Activated naive CD8-positive, alpha-beta T cell treated with anti-CD3 and anti-CD28 coated beads for 36 hours (primary cell): ENCODE measurements at regions not wholly inside any gene's neighbourhood (a gene's known extent, or its start where the extent isn't known, plus 50 kb on each side); places are given as distances from the start of the nearest gene placed in this dataset.

Source experiments
- DNase-seq: peaks from one replicate; pipeline ENCODE4 v3.0.0; 2021
- H3K27ac Mint-ChIP-seq: one replicate; pipeline ENCODE4 v1.8.0; 2022; ENCODE audit warnings: mild to moderate bottlenecking, moderate library complexity, mixed read lengths
- H3K27me3 Mint-ChIP-seq: one replicate; pipeline ENCODE4 v1.8.0; 2022; ENCODE audit warnings: mild to moderate bottlenecking, mixed read lengths
- H3K36me3 Mint-ChIP-seq: one replicate; pipeline ENCODE4 v1.8.0; 2021; ENCODE audit warnings: mild to moderate bottlenecking, mixed read lengths
- H3K4me1 Mint-ChIP-seq: one replicate; pipeline ENCODE4 v1.8.0; 2021; ENCODE audit warnings: mixed read lengths
- H3K4me3 Mint-ChIP-seq: one replicate; pipeline ENCODE4 v1.8.0; 2022; ENCODE audit warnings: mild to moderate bottlenecking, moderate library complexity, mixed read lengths
- H3K9me3 Mint-ChIP-seq: one replicate; pipeline ENCODE4 v1.8.0; 2022; ENCODE audit warnings: mixed read lengths

- peaks cover 4% of the 10 kb centered on the region for H3K27me3 Mint-ChIP-seq
- no peak for DNase-seq
These were observed 555.9 kb upstream of the TMEM132C start for GRCh38 chr12:127711108-127711507.

GRCh38 chr12:127712561-127712960 is 554.4 kb upstream of the TMEM132C start:
- no peaks in the 10 kb centered on the region for H3K9me3 Mint-ChIP-seq
- peaks cover 4% of the 10 kb centered on the region for H3K27me3 Mint-ChIP-seq
- no peak overlapping the region for H3K27ac Mint-ChIP-seq
- no peak for DNase-seq
- H3K36me3 Mint-ChIP-seq = no peaks in the 10 kb centered on the region
- no peaks in the 10 kb centered on the region for H3K4me1 Mint-ChIP-seq
- no peak overlapping the region for H3K4me3 Mint-ChIP-seq

More at GRCh38 chr12:127711108-127711507, 555.9 kb upstream of the TMEM132C start:
- no peaks in the 10 kb centered on the region for H3K9me3 Mint-ChIP-seq
- no peaks in the 10 kb centered on the region for H3K36me3 Mint-ChIP-seq
- H3K27ac Mint-ChIP-seq = no peak overlapping the region
- no peaks in the 10 kb centered on the region for H3K4me1 Mint-ChIP-seq
- H3K4me3 Mint-ChIP-seq = no peak overlapping the region

- H3K4me1 Mint-ChIP-seq = no peaks in the 10 kb centered on the region
- H3K9me3 Mint-ChIP-seq = no peaks in the 10 kb centered on the region
- H3K4me3 Mint-ChIP-seq = no peak overlapping the region
- no peak overlapping the region for H3K27ac Mint-ChIP-seq
- no peaks in the 10 kb centered on the region for H3K27me3 Mint-ChIP-seq
- H3K36me3 Mint-ChIP-seq = no peaks in the 10 kb centered on the region
- no peak for DNase-seq
These were observed 550.8 kb upstream of the TMEM132C start for GRCh38 chr12:127716166-127716565.

DNA sequence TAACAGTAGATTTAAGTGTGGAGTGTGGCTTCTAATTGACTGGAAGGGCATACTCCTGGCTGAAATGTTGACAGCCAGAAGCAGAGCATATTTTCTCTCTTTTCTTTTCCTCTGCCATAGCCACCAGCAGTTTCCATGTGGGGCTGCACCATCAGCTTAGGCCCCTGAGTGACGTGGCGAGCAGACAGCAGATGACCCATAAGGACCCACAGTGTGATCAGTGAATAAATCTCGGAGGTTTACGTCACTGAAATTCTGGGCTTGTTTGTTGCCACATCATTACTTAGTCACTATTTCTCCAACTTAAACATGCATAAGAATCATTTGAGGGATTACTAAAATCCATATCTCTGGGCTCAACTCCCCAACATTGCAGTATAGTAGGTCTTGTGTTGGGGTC is 549.7 kb upstream of the TMEM132C start:
- Mint-ChIP-seq H3K27me3 (no peaks in the 10 kb centered on the region), H3K27ac (no peak overlapping the region), H3K4me3 (no peak overlapping the region), H3K36me3 (no peaks in the 10 kb centered on the region), H3K4me1 (no peaks in the 10 kb centered on the region), H3K9me3 (peaks cover 2% of the 10 kb centered on the region)
- no peak for DNase-seq

- H3K9me3 Mint-ChIP-seq = peaks cover 2% of the 10 kb centered on the region
- H3K36me3 Mint-ChIP-seq = no peaks in the 10 kb centered on the region
These were observed 546.6 kb upstream of the TMEM132C start for GRCh38 chr12:127720334-127720733.

GRCh38 chr12:127722611-127723010 is 544.4 kb upstream of the TMEM132C start:
- Mint-ChIP-seq H3K4me3 (no peak overlapping the region), H3K9me3 (peaks cover 2% of the 10 kb centered on the region), H3K4me1 (no peaks in the 10 kb centered on the region), H3K27ac (no peak overlapping the region), H3K36me3 (no peaks in the 10 kb centered on the region), H3K27me3 (no peaks in the 10 kb centered on the region)
- no peak for DNase-seq

More at GRCh38 chr12:127720334-127720733, 546.6 kb upstream of the TMEM132C start:
- Mint-ChIP-seq H3K27ac (no peak overlapping the region), H3K27me3 (no peaks in the 10 kb centered on the region), H3K4me1 (no peaks in the 10 kb centered on the region), H3K4me3 (no peak overlapping the region)
- no peak for DNase-seq

GRCh38 chr12:127723251-127723650 is 543.7 kb upstream of the TMEM132C start:
- no peak for DNase-seq

DNA sequence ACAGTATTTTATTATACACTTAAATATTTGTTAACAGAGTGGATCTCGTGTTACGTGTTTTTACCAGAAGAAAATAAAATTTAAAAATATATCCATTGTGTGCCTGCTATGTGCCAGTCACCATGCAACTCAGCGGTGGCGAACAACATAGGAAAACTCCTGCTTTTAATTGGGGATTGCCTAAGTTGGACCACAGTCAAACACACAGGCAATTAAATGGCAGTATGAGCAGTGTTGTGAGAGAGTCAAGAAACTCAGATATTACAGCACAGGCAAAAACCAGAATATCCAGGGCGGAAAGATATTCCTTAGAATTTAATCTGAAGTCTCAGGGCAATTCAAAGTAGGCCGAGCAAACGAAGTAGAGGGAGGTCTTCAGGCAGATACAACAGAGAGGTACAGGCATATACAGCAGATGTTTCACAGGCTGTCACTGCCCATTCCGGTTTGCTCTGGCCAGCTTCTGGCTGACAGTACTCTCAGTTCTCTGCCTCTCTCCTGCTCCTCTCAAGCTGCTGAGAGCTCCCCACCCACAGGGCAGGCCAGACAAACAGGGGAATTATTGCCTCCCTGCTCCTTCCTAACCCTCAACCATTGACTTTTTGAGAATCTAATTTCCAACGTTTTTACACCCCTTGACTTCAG is 540.2 kb upstream of the TMEM132C start:
- no peaks in the 10 kb centered on the region for H3K4me1 Mint-ChIP-seq
- no peak overlapping the region for H3K4me3 Mint-ChIP-seq
- no peaks in the 10 kb centered on the region for H3K36me3 Mint-ChIP-seq
- H3K9me3 Mint-ChIP-seq = peaks cover 2% of the 10 kb centered on the region
- DNase-seq = no peak
- no peak overlapping the region for H3K27ac Mint-ChIP-seq
- no peaks in the 10 kb centered on the region for H3K27me3 Mint-ChIP-seq

More at GRCh38 chr12:127723251-127723650, 543.7 kb upstream of the TMEM132C start:
- Mint-ChIP-seq H3K27ac (no peak overlapping the region), H3K4me1 (no peaks in the 10 kb centered on the region), H3K9me3 (peaks cover 2% of the 10 kb centered on the region), H3K36me3 (no peaks in the 10 kb centered on the region), H3K27me3 (no peaks in the 10 kb centered on the region), H3K4me3 (no peak overlapping the region)

DNA sequence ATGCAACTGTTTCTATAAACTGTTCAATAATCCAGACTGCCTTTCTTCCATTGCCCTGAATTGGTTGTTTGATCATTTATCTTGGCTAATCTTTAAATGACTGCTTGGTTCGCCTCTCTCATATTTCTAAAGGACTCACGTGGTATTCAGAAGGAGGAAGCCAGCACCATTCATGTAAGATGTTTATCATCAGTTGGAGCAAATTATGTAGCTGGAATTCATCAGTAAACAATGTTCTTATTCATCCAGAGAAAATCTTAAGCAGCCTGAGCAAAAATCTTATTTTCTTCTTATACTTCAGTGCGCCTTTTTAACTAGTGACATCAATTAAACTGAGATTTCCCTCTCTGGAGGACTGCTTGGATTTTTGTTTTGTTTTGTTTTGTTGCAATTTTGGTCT is 538.7 kb upstream of the TMEM132C start:
- Mint-ChIP-seq H3K4me1 (no peaks in the 10 kb centered on the region), H3K9me3 (peaks cover 2% of the 10 kb centered on the region), H3K4me3 (no peak overlapping the region), H3K27ac (no peak overlapping the region), H3K27me3 (no peaks in the 10 kb centered on the region), H3K36me3 (no peaks in the 10 kb centered on the region)
- no peak for DNase-seq

GRCh38 chr12:127728729-127729128 is 538.2 kb upstream of the TMEM132C start:
- no peak for DNase-seq
- Mint-ChIP-seq H3K4me3 (no peak overlapping the region), H3K4me1 (no peaks in the 10 kb centered on the region), H3K9me3 (peaks cover 2% of the 10 kb centered on the region), H3K27me3 (no peaks in the 10 kb centered on the region), H3K36me3 (no peaks in the 10 kb centered on the region), H3K27ac (no peak overlapping the region)

GRCh38 chr12:127729381-127729780 is 537.6 kb upstream of the TMEM132C start:
- peaks cover 2% of the 10 kb centered on the region for H3K9me3 Mint-ChIP-seq
- no peaks in the 10 kb centered on the region for H3K36me3 Mint-ChIP-seq
- H3K27me3 Mint-ChIP-seq = no peaks in the 10 kb centered on the region
- H3K4me3 Mint-ChIP-seq = no peak overlapping the region
- DNase-seq = no peak
- no peaks in the 10 kb centered on the region for H3K4me1 Mint-ChIP-seq
- H3K27ac Mint-ChIP-seq = no peak overlapping the region

DNA sequence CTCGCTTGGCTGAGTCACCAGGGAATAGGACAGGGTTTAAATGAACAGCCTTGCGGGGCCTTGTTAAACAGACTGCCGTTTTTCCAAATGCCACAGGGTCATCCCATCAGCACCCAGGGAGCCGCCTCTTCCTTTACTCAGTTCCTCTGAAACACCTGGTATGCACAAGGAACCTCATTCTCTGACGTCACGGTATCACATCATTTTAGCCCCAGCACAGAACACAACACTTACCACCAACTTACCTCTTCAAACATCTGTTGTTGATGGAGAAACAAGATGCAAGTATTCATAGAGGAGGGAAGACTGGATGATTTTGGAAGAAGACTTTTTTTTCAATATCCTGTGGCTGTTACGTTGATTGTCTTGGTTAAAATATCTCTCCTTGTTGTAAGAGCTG is 535.3 kb upstream of the TMEM132C start:
- no peak for DNase-seq
- Mint-ChIP-seq H3K36me3 (no peaks in the 10 kb centered on the region), H3K27ac (no peak overlapping the region), H3K27me3 (no peaks in the 10 kb centered on the region), H3K4me3 (no peak overlapping the region), H3K9me3 (peaks cover 2% of the 10 kb centered on the region), H3K4me1 (no peaks in the 10 kb centered on the region)

- no peaks in the 10 kb centered on the region for H3K4me1 Mint-ChIP-seq
- no peaks in the 10 kb centered on the region for H3K36me3 Mint-ChIP-seq
- peaks cover 1% of the 10 kb centered on the region for H3K9me3 Mint-ChIP-seq
- H3K27me3 Mint-ChIP-seq = no peaks in the 10 kb centered on the region
- no peak overlapping the region for H3K27ac Mint-ChIP-seq
- H3K4me3 Mint-ChIP-seq = no peak overlapping the region
- no peak for DNase-seq
These were observed 524.7 kb upstream of the TMEM132C start for GRCh38 chr12:127742231-127742630.

DNA sequence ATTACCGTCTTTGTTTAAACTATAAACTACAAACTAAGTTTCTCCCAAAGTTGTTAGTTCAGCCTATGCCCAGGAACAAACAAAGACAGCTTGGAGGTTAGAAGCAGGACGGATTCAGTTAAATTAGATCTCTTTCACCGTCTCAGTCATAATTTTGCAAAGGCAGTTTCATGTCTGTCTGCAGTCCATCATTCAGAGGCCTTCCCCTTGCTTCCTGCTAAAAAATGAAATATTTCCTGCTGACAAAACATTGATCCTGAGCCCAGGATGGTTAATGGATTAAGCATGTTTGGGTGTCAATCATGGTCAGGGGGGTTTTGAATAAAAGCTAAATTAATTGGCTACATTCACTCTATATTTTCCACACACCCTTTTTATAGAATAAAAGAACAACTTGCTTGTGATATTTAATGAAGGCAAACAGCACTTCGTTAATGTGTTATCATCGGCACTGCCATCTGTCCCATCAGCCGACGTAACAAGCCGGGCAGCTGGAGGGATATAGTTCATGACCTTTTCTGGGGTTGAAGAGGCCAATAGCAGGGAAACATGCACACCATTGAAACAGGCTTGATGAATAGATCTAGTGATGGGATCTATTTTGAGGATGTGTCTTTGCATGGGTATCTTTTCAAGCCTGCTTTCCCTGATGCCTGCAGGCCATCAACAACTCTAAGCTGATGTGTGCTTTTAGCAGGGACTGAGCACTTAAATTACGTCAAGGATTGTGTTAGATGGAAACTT is 521.3 kb upstream of the TMEM132C start:
- Mint-ChIP-seq H3K9me3 (no peaks in the 10 kb centered on the region), H3K27me3 (no peaks in the 10 kb centered on the region), H3K4me1 (no peaks in the 10 kb centered on the region), H3K27ac (no peak overlapping the region), H3K36me3 (no peaks in the 10 kb centered on the region), H3K4me3 (no peak overlapping the region)
- DNase-seq = no peak

- H3K4me3 Mint-ChIP-seq = no peak overlapping the region
- H3K27me3 Mint-ChIP-seq = no peaks in the 10 kb centered on the region
These were observed 517.6 kb upstream of the TMEM132C start for GRCh38 chr12:127749416-127749815.

More at GRCh38 chr12:127749416-127749815, 517.6 kb upstream of the TMEM132C start:
- Mint-ChIP-seq H3K36me3 (no peaks in the 10 kb centered on the region), H3K27ac (no peak overlapping the region), H3K4me1 (no peaks in the 10 kb centered on the region), H3K9me3 (peaks cover 3% of the 10 kb centered on the region)
- DNase-seq = no peak
